PC-9 (cell line): ENCODE measurements at regions not wholly inside any gene's neighbourhood (a gene's known extent, or its start where the extent isn't known, plus 50 kb on each side); places are given as distances from the start of the nearest gene placed in this dataset.

ENCODE experiments used
- BruUV-seq: library from RNA; stranded (reverse); fragments of 400-500 nt; replicated peaks from 2 replicates; lab custom pipeline; 2021; lab: Mats Ljungman, UMichigan
- CTCF ChIA-PET: fragments of 300-600 bp; sonication (Branson Sonifier 250); formaldehyde crosslinking; loops from one replicate; lab custom pipeline; 2022; ENCODE audit warnings: antibody characterized with exemption; lab: Charles Lee
- POLR2A ChIA-PET: fragments of 300-600 bp; sonication (Branson Sonifier 250); formaldehyde crosslinking; loops from one replicate; lab custom pipeline; 2022; ENCODE audit warnings: antibody characterized with exemption; ENCODE audit not compliant: unreplicated experiment; lab: Charles Lee
- DNase-seq, 2 experiments: peaks; one replicate each; pipeline versions ENCODE4 v3.0.0 to v3.0.0-alpha.2; 2015 to 2022; ENCODE audit warnings: mixed read lengths in 1 of 2
- H2AFZ ChIP-seq: fragments of 200-600 bp; sonication (generic); 2 replicates; pipeline ENCODE4 v1.8.1; 2017; ENCODE audit warnings: antibody characterized with exemption
- H3F3A ChIP-seq: fragments of 200-600 bp; sonication (generic); 2 replicates; pipeline ENCODE4 v1.8.1; 2017; ENCODE audit warnings: antibody characterized with exemption, mild to moderate bottlenecking, low read depth; ENCODE audit not compliant: insufficient read depth
- H3K27ac ChIP-seq: fragments of 200-600 bp; sonication (generic); 2 replicates; pipeline ENCODE4 v1.6.1; 2016; ENCODE audit warnings: mixed run types
- H3K27me3 ChIP-seq: fragments of 200-600 bp; sonication (generic); 2 replicates; pipeline ENCODE4 v1.6.1; 2016; ENCODE audit warnings: low read depth, mixed run types; ENCODE audit not compliant: insufficient read depth
- H3K36me3 ChIP-seq: fragments of 200-600 bp; sonication (generic); 2 replicates; pipeline ENCODE4 v1.6.1; 2016; ENCODE audit warnings: low read depth, mixed run types
- H3K4me1 ChIP-seq: fragments of 200-600 bp; sonication (generic); replicated peaks from 2 replicates; pipeline ENCODE4 v1.6.1; 2016; ENCODE audit warnings: mixed run types; ENCODE audit not compliant: insufficient read depth
- H3K4me2 ChIP-seq: fragments of 200-600 bp; sonication (generic); 2 replicates; pipeline ENCODE4 v1.6.1; 2017; ENCODE audit warnings: mixed run types
- H3K4me3 ChIP-seq: fragments of 200-600 bp; sonication (generic); 2 replicates; pipeline ENCODE4 v1.6.1; 2016; ENCODE audit warnings: mixed run types
- H3K79me2 ChIP-seq: fragments of 200-600 bp; sonication (generic); 2 replicates; pipeline ENCODE4 v1.6.1; 2017; ENCODE audit warnings: low read depth, mixed run types
- H3K9me2 ChIP-seq: fragments of 200-600 bp; sonication (generic); 2 replicates; pipeline ENCODE4 v1.8.1; 2017; ENCODE audit warnings: mild to moderate bottlenecking; ENCODE audit not compliant: insufficient read depth
- H3K9me3 ChIP-seq: fragments of 200-600 bp; sonication (generic); 2 replicates; pipeline ENCODE4 v1.8.1; 2016; ENCODE audit warnings: low read depth; ENCODE audit not compliant: insufficient read depth
- H4K20me1 ChIP-seq: fragments of 200-600 bp; sonication (generic); 2 replicates; pipeline ENCODE4 v1.8.1; 2017; ENCODE audit not compliant: insufficient read depth
- EZH2 ChIP-seq: fragments of 200-600 bp; sonication (generic); IDR thresholded peaks from 2 replicates; pipeline ENCODE4 v1.8.0; 2017; ENCODE audit warnings: antibody characterized with exemption, low read depth
- intact Hi-C: fragments of 100-400 bp; cut with micrococcal nuclease; formaldehyde crosslinking; loops from one replicate; pipeline ENCODE4 v1.10.0; 2022; ENCODE audit not compliant: unreplicated experiment
- TF ChIP-seq, protein P1 (sequence below): fragments of 200-600 bp; sonication (generic); conservative IDR thresholded peaks from 2 replicates; pipeline ENCODE4 v1.6.1; 2017; ENCODE audit warnings: mixed run types, antibody characterized with exemption, mild to moderate bottlenecking, moderate library complexity

DNA sequence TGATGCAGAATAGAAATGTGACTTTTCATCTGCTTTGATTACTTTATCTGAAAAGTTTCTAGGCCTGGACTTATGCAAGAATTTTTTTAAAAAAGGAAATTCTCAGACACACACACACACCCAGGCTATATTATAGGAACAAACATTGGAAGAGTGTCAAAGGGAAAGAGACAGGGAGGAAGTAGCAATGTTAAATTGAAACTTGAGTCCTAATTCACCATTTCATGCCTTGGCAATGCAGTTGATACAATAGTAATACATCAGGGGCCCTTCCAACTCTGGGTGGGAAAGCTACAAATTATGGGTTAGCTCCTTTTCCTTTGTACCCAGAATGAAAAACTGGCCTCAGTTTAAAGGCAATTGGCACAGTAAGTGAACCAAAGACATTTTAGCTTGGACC, 258.0 kb upstream of the LYZL1 start:
- no peaks in the 10 kb centered on the region for H3K79me2 ChIP-seq
- H2AFZ ChIP-seq: no peak overlapping the region
- peak overlapping the region; percentile 42; the same call in 1 of the 2 replicates for H3K4me2 ChIP-seq
- H3K4me1 ChIP-seq: peaks cover 29% of the 10 kb centered on the region
- no peak overlapping the region for H3K4me3 ChIP-seq
- no peaks in the 10 kb centered on the region for H3K9me3 ChIP-seq
- no peak for TF ChIP-seq EZH2
- TF ChIP-seq, protein P1, sequence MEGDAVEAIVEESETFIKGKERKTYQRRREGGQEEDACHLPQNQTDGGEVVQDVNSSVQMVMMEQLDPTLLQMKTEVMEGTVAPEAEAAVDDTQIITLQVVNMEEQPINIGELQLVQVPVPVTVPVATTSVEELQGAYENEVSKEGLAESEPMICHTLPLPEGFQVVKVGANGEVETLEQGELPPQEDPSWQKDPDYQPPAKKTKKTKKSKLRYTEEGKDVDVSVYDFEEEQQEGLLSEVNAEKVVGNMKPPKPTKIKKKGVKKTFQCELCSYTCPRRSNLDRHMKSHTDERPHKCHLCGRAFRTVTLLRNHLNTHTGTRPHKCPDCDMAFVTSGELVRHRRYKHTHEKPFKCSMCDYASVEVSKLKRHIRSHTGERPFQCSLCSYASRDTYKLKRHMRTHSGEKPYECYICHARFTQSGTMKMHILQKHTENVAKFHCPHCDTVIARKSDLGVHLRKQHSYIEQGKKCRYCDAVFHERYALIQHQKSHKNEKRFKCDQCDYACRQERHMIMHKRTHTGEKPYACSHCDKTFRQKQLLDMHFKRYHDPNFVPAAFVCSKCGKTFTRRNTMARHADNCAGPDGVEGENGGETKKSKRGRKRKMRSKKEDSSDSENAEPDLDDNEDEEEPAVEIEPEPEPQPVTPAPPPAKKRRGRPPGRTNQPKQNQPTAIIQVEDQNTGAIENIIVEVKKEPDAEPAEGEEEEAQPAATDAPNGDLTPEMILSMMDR: no peak
- H4K20me1 ChIP-seq: no peaks in the 10 kb centered on the region
- H3K9me2 ChIP-seq: no peaks in the 10 kb centered on the region
- peak in 1 of 2 experiments; percentile 52 for DNase-seq
- no peaks in the 10 kb centered on the region for H3K36me3 ChIP-seq
- H3K27me3 ChIP-seq: no peaks in the 10 kb centered on the region
- BruUV-seq: no TSS peak
- peaks cover 7% of the 10 kb centered on the region; the same call in 1 of the 2 replicates for H3F3A ChIP-seq
- intact Hi-C loops: no loop called here
- 0 out of 2 replicates have a peak overlapping the region, but pooled peaks have one; percentile 3 for H3K27ac ChIP-seq
- CTCF ChIA-PET: no interaction called here
- POLR2A ChIA-PET: no interaction called here

DNA sequence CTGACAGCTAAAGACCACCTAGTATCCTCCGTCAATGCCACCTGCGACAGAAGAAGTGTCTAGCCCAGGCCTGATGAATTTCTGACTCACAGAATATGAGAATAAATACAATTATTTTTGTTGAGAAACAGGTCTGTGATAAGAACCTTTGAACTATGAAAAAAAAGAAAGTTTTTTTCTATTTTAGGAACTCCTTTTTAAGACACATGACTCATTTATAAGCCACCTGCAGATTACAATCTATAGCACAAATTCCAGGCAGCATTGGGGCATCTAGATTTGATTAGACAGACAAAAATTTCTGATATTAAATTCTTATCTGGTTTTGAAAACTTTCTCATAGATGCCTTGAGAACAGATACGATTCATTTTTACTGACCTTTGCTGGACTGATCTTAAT, 256.7 kb upstream of the LYZL1 start:
- no peak overlapping the region for H2AFZ ChIP-seq
- TF ChIP-seq, protein P1: no peak
- TF ChIP-seq EZH2: no peak
- no TSS peak for BruUV-seq
- H3F3A ChIP-seq: peaks cover 7% of the 10 kb centered on the region; the same call in 1 of the 2 replicates
- H3K9me2 ChIP-seq: no peaks in the 10 kb centered on the region
- H3K4me2 ChIP-seq: peak overlapping the region; percentile 19; the same call in 1 of the 2 replicates
- intact Hi-C loops: no loop called here
- no peaks in the 10 kb centered on the region for H3K79me2 ChIP-seq
- peaks cover 29% of the 10 kb centered on the region for H3K4me1 ChIP-seq
- ChIA-PET POLR2A (no interaction called here), CTCF (no interaction called here)
- no peaks in the 10 kb centered on the region for H4K20me1 ChIP-seq
- no peaks in the 10 kb centered on the region for H3K36me3 ChIP-seq
- no peaks in the 10 kb centered on the region for H3K27me3 ChIP-seq
- peak overlapping the region; percentile 23; the same call in 1 of the 2 replicates for H3K27ac ChIP-seq
- DNase-seq: peak in 1 of 2 experiments; percentile 87
- no peak overlapping the region for H3K4me3 ChIP-seq
- H3K9me3 ChIP-seq: no peaks in the 10 kb centered on the region

DNA sequence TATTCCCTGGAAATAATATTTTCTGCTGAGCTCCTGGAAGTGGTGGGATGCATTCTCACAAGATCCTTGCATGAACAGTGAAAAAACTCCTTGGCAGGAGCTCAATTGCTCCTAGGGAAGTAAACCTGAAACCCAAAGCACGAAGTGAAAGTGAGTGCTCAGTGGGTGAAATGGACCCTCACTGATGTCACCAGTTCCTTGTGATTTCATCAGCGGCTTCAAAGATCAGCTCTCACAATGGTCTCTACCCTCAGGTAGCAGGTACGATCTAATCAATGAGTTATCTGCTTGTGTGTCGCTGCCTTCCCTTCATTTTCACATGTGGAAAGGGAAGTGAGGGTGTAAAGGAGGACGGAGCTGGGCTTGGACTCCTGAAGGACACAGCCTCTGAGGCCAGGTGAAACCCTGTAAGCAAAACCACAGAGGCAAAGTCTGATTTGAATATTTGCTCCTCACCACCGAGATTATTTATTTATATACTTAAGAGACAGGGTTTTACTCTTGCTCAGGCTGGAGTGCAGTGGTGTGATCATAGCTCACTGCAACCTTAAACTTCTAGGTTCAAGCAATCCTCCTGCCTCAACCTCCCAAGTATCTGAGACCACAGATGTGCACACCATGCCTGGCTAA, 255.4 kb upstream of the LYZL1 start:
- no peaks in the 10 kb centered on the region for H3K36me3 ChIP-seq
- DNase-seq: no peak
- no peaks in the 10 kb centered on the region for H3K9me2 ChIP-seq
- H3K79me2 ChIP-seq: no peaks in the 10 kb centered on the region
- peaks cover 7% of the 10 kb centered on the region; the same call in 1 of the 2 replicates for H3F3A ChIP-seq
- no peaks in the 10 kb centered on the region for H3K9me3 ChIP-seq
- intact Hi-C loops: no loop called here
- no peak overlapping the region for H2AFZ ChIP-seq
- no peak overlapping the region for H3K4me3 ChIP-seq
- no peak overlapping the region for H3K27ac ChIP-seq
- H3K27me3 ChIP-seq: no peaks in the 10 kb centered on the region
- BruUV-seq: no TSS peak
- peaks cover 29% of the 10 kb centered on the region for H3K4me1 ChIP-seq
- POLR2A ChIA-PET: interaction anchor here (0.6 kb wide), 1 partner anchor 423 kb away, joined by 5 read pairs; no protein-coding TSS in a partner anchor
- no peak for TF ChIP-seq EZH2
- TF ChIP-seq, protein P1: no peak
- H4K20me1 ChIP-seq: no peaks in the 10 kb centered on the region
- CTCF ChIA-PET: no interaction called here
- 0 out of 2 replicates have a peak overlapping the region, but pooled peaks have one; percentile 19 for H3K4me2 ChIP-seq
